Endothelial cell of umbilical vein (primary cell): ENCODE measurements at regions not wholly inside any gene's neighbourhood (a gene's known extent, or its start where the extent isn't known, plus 50 kb on each side); places are given as distances from the start of the nearest gene placed in this dataset.

Experiments used
- BruUV-seq: library from RNA; stranded (reverse); fragments of 400-500 nt; replicated peaks from 2 replicates; lab custom pipeline; 2021; lab: Mats Ljungman, UMichigan
- CTCF ChIA-PET: fragments of 300-600, 350-600 bp; sonication (Branson Sonifier 250); formaldehyde crosslinking; loops from one replicate; lab custom pipeline; 2021; ENCODE audit warnings: antibody characterized with exemption, inconsistent platforms; lab: Charles Lee
- POLR2A ChIA-PET: fragments of 300-600, 350-600 bp; sonication (Branson Sonifier 250); formaldehyde crosslinking; loops from one replicate; lab custom pipeline; 2021; ENCODE audit warnings: antibody characterized with exemption, inconsistent platforms; lab: Charles Lee
- DNase-seq: peaks from one replicate; pipeline ENCODE4 v3.0.0-alpha.2; 2011; ENCODE audit warnings: low read depth, low spot score
- FAIRE-seq: peaks from 2 replicates; lab custom pipeline; 2011; peaks lifted over from hg19 to GRCh38; lab: Jason Lieb, UNC
- H2AFZ ChIP-seq: 2 replicates; pipeline ENCODE4 v1.6.0; 2012; ENCODE audit warnings: low read depth, low read length, control low read depth, inconsistent platforms
- H3K27ac ChIP-seq: 2 replicates; pipeline ENCODE4 v1.5.1; 2011; ENCODE audit warnings: low read depth, mild to moderate bottlenecking, control low read depth, low read length, moderate library complexity; ENCODE audit not compliant: insufficient read depth
- H3K27me3 ChIP-seq, 2 experiments: 2 replicates each; pipeline versions ENCODE4 v1.6.0 to v1.6.1; 2011; ENCODE audit warnings: low read length in 2 of 2, mixed read lengths in 1 of 2; ENCODE audit not compliant: control insufficient read depth in 2 of 2, insufficient read depth in 2 of 2
- H3K36me3 ChIP-seq, 2 experiments: 2 replicates in 1 of 2; 3 replicates in 1 of 2; pipeline ENCODE4 v1.5.1; 2011; ENCODE audit warnings: low read length in 2 of 2, mild to moderate bottlenecking in 1 of 2, moderate library complexity in 1 of 2; ENCODE audit not compliant: control insufficient read depth in 2 of 2, insufficient read depth in 2 of 2; ENCODE audit errors: extremely low read depth in 1 of 2
- H3K4me1 ChIP-seq: 3 replicates; pipeline ENCODE4 v1.5.1; 2011; ENCODE audit warnings: mild to moderate bottlenecking, low read length; ENCODE audit not compliant: control insufficient read depth, insufficient read depth; ENCODE audit errors: extremely low read depth
- H3K4me2 ChIP-seq: 2 replicates; pipeline ENCODE4 v1.6.1; 2011; ENCODE audit warnings: low read length, control low read depth, mixed read lengths; ENCODE audit not compliant: insufficient read depth
- H3K4me3 ChIP-seq, 3 experiments: fragments of 200-600 bp in 1 of 3; sonication (generic), shearing (Covaris generic) in 1 of 3; replicated peaks in 1 of 3; 2 replicates each; pipeline ENCODE4 v1.5.1; 2011 to 2016; ENCODE audit warnings: control low read depth in 3 of 3, low read length in 3 of 3, mild to moderate bottlenecking in 2 of 3, inconsistent platforms in 1 of 3, low read depth in 1 of 3, moderate library complexity in 1 of 3; ENCODE audit not compliant: insufficient read depth in 1 of 3
- H3K79me2 ChIP-seq: 2 replicates; pipeline ENCODE4 v1.6.0; 2012; ENCODE audit warnings: low read length, inconsistent platforms; ENCODE audit not compliant: control insufficient read depth, insufficient read depth
- H3K9ac ChIP-seq: replicated peaks from 2 replicates; pipeline ENCODE3; 2011; ENCODE audit warnings: low read length, control low read depth; ENCODE audit not compliant: insufficient read depth; ENCODE audit errors: extremely low read depth
- H3K9me1 ChIP-seq: replicated peaks from 3 replicates; pipeline ENCODE4 v1.6.0; 2011; ENCODE audit warnings: mild to moderate bottlenecking, low read length; ENCODE audit not compliant: control insufficient read depth, insufficient read depth; ENCODE audit errors: extremely low read depth
- H3K9me3 ChIP-seq: replicated peaks from 2 replicates; pipeline ENCODE4 v1.5.1; 2012; ENCODE audit warnings: low read length, inconsistent platforms; ENCODE audit not compliant: control insufficient read depth, insufficient read depth
- H4K20me1 ChIP-seq: replicated peaks from 2 replicates; pipeline ENCODE3; 2011; ENCODE audit warnings: mild to moderate bottlenecking, low read length; ENCODE audit not compliant: control insufficient read depth, insufficient read depth; ENCODE audit errors: extremely low read depth
- EZH2 ChIP-seq: IDR thresholded peaks from 2 replicates; pipeline ENCODE4 v1.6.1; 2012; ENCODE audit warnings: borderline replicate concordance, low read depth, mild to moderate bottlenecking, moderate library complexity, low read length, inconsistent platforms; ENCODE audit not compliant: severe bottlenecking
- JUN ChIP-seq: IDR thresholded peaks from 2 replicates; pipeline ENCODE4 v1.6.1; 2011; ENCODE audit warnings: borderline replicate concordance, low read depth; ENCODE audit not compliant: insufficient read length, insufficient read depth
- MAX ChIP-seq: IDR thresholded peaks from 2 replicates; pipeline ENCODE4 v1.6.1; 2011; ENCODE audit not compliant: insufficient read depth, insufficient read length
- POLR2A ChIP-seq: IDR thresholded peaks from 2 replicates; pipeline ENCODE4 v1.6.1; 2012; ENCODE audit warnings: low read depth, mild to moderate bottlenecking, control low read depth, low read length
- dilution Hi-C: fragments of 300-500 bp; cut with MboI; formaldehyde crosslinking; loops from one replicate; pipeline ENCODE4 v1.15.0; 2019; ENCODE audit warnings: low sequenced_read_pairs; ENCODE audit not compliant: extremely low pct_ligation_motif_present
- intact Hi-C: fragments of 100-400 bp; cut with micrococcal nuclease; formaldehyde crosslinking; loops from one replicate; pipeline ENCODE4 v1.10.0; 2022
- TF ChIP-seq, protein P1 (sequence below), 2 donors: IDR thresholded peaks; 1 replicate in 1 of 2; 2 replicates in 1 of 2; pipeline ENCODE4 v1.5.1; 2011; ENCODE audit warnings: low read length in 2 of 2, mild to moderate bottlenecking in 2 of 2, moderate library complexity in 2 of 2, control low read depth in 1 of 2, inconsistent platforms in 1 of 2, low read depth in 1 of 2; ENCODE audit not compliant: insufficient read depth in 1 of 2; ENCODE audit errors: extremely low read depth in 1 of 2

DNA sequence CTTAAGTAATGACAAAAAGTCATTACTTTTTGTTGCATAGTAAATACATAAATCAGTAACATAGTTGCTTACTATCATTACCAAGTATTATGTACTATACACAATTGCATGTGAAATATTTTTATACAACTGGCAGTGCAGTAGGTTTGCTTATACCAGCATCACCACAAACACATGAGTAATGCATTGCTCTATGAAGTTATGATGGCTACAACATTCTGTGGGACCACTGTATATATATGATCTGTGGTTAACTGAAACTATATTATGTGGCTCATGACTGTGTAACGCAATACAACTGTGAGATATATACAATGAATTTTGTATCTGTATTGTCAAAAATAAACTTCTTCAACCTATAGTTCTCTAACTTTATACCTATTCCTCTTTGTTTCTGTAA, 113.7 kb upstream of the RBMS3 start:
- Histone ChIP-seq H3K9me1 (no peaks in the 10 kb centered on the region), H3K36me3 (no peaks in the 10 kb centered on the region), H3K4me2 (no peak overlapping the region), H3K27ac (no peak overlapping the region), H3K27me3 (no peaks in the 10 kb centered on the region), H3K9me3 (no peaks in the 10 kb centered on the region), H3K9ac (no peak overlapping the region), H3K4me3 (no peak overlapping the region), H2AFZ (no peak overlapping the region), H4K20me1 (no peaks in the 10 kb centered on the region), H3K4me1 (peaks cover 15% of the 10 kb centered on the region), H3K79me2 (no peaks in the 10 kb centered on the region)
- TF ChIP-seq EZH2 (no peak), JUN (no peak)
- FAIRE-seq (no peak), DNase-seq (no peak)
- intact Hi-C loops, result no loop called here
- dilution Hi-C loops, result no loop called here
- POLR2A ChIA-PET, result no interaction called here
- CTCF ChIA-PET, result no interaction called here
- BruUV-seq, result no TSS peak

DNA sequence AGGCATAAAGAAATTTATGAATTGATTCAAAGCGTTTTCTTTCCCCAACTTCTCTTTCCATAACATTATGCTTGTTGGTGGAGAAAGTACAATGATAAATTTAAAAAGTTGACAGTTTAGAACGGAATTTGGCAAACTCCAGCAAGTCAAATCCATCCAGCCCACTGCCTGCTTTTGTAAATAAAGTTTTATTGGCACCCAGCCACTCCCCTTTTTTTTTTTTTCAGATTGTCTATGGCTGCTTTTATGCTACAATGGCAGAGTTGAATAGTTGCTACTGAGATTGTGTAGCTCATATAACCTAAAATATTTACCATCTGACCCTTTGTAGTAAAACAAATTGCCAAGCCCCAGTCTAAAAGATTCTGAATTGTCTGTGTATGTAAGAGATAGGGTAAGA, 112.8 kb upstream of the RBMS3 start:
- dilution Hi-C loops, result no loop called here
- Histone ChIP-seq H3K9me3 (no peaks in the 10 kb centered on the region), H3K27me3 (no peaks in the 10 kb centered on the region), H3K36me3 (no peaks in the 10 kb centered on the region), H2AFZ (no peak overlapping the region), H3K9me1 (no peaks in the 10 kb centered on the region), H3K79me2 (no peaks in the 10 kb centered on the region), H3K4me3 (no peak overlapping the region), H3K4me2 (no peak overlapping the region), H4K20me1 (no peaks in the 10 kb centered on the region), H3K27ac (no peak overlapping the region), H3K4me1 (peaks cover 17% of the 10 kb centered on the region), H3K9ac (no peak overlapping the region)
- TF ChIP-seq MAX (no peak), POLR2A (no peak), EZH2 (no peak), JUN (no peak)
- TF ChIP-seq, protein P1, sequence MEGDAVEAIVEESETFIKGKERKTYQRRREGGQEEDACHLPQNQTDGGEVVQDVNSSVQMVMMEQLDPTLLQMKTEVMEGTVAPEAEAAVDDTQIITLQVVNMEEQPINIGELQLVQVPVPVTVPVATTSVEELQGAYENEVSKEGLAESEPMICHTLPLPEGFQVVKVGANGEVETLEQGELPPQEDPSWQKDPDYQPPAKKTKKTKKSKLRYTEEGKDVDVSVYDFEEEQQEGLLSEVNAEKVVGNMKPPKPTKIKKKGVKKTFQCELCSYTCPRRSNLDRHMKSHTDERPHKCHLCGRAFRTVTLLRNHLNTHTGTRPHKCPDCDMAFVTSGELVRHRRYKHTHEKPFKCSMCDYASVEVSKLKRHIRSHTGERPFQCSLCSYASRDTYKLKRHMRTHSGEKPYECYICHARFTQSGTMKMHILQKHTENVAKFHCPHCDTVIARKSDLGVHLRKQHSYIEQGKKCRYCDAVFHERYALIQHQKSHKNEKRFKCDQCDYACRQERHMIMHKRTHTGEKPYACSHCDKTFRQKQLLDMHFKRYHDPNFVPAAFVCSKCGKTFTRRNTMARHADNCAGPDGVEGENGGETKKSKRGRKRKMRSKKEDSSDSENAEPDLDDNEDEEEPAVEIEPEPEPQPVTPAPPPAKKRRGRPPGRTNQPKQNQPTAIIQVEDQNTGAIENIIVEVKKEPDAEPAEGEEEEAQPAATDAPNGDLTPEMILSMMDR (IDR thresholded peaks at IDR 0.05; ENCODE audit: extremely low read depth in 1 of 2, insufficient read depth in 1 of 2, low read depth in 1 of 2, low read length in 2 of 2), result no peak
- ChIA-PET POLR2A (no interaction called here), CTCF (no interaction called here)
- intact Hi-C loops, result no loop called here
- BruUV-seq, result no TSS peak
- DNase-seq (no peak), FAIRE-seq (no peak)
